Suprapubic skin (tissue), 4 donors: ENCODE measurements at regions not wholly inside any gene's neighbourhood (a gene's known extent, or its start where the extent isn't known, plus 50 kb on each side); places are given as distances from the start of the nearest gene placed in this dataset.

ENCODE experiments used
- DNase-seq, 2 donors: peaks; one replicate each; pipeline ENCODE4 v3.0.0-alpha.2; 2019; ENCODE audit warnings: low spot score in 2 of 2
- H3K27ac ChIP-seq: fragments of 200-600 bp; sonication (generic); one replicate; pipeline ENCODE4 v1.5.1; 2019
- H3K27me3 ChIP-seq: fragments of 200-600 bp; sonication (generic); one replicate; pipeline ENCODE4 v1.5.1; 2019
- H3K36me3 ChIP-seq: fragments of 200-600 bp; sonication (generic); one replicate; pipeline ENCODE4 v1.5.1; 2019
- H3K4me1 ChIP-seq: fragments of 200-600 bp; sonication (generic); one replicate; pipeline ENCODE4 v1.5.1; 2019
- H3K4me3 ChIP-seq: fragments of 200-600 bp; sonication (generic); one replicate; pipeline ENCODE4 v1.5.1; 2019; ENCODE audit warnings: mild to moderate bottlenecking
- H3K9me3 ChIP-seq: fragments of 200-600 bp; sonication (generic); one replicate; pipeline ENCODE4 v1.5.1; 2019
- EP300 ChIP-seq: sonication (generic); formaldehyde crosslinking; IDR thresholded peaks from one replicate; pipeline ENCODE4 v1.6.1; 2017; ENCODE audit warnings: antibody characterized with exemption
- POLR2A ChIP-seq, 2 donors: fragments of 450-650 bp; IDR thresholded peaks; one replicate each; pipeline ENCODE4 v1.6.1; 2017; ENCODE audit warnings: antibody characterized with exemption in 2 of 2, mild to moderate bottlenecking in 2 of 2, moderate library complexity in 2 of 2
- POLR2AphosphoS5 ChIP-seq, 3 donors: sonication (generic); formaldehyde crosslinking; IDR thresholded peaks; one replicate each; pipeline ENCODE4 v1.6.1; 2017; ENCODE audit warnings: antibody characterized with exemption in 3 of 3
- WGBS: methylation state at CpG from one replicate; pipeline ENCODE4 v1.1.5; 2018; 5-methylcytosine and 5-hydroxymethylcytosine counted together
- TF ChIP-seq, protein P1 (sequence below), 2 donors: fragments of 200-600 bp in 1 of 2; fragments of 450-650 bp in 1 of 2; sonication (generic) in 1 of 2; IDR thresholded peaks; one replicate each; pipeline ENCODE4 v1.5.1; 2016 to 2019; ENCODE audit warnings: antibody characterized with exemption in 2 of 2, mild to moderate bottlenecking in 1 of 2, moderate library complexity in 1 of 2

DNA sequence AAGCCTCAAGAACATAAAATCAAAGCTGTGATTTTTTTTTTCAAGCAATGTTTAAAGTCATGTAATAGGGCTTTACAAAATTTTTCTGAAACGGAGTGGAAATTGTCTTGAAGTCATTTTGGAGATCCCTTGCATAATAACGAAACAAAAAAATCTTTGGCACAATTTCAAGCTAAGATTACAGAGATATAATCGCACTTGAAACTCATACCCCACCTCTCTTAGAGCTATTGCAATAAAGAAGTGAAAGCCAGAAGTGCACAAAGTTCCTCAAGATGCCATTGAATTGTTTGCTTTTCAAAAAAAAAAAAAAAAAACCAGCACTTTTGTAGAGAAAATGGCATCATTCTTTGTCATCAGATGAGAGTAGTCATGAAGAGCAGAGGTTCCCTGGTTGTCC, 152.3 kb downstream of the PAX3 start:
- no peak for DNase-seq
- H3K27ac ChIP-seq, result no peak overlapping the region
- TF ChIP-seq POLR2A (IDR thresholded peaks at IDR 0.05), result no peak
- TF ChIP-seq EP300, result no peak
- TF ChIP-seq POLR2AphosphoS5 (IDR thresholded peaks at IDR 0.05), result no peak
- TF ChIP-seq, protein P1, sequence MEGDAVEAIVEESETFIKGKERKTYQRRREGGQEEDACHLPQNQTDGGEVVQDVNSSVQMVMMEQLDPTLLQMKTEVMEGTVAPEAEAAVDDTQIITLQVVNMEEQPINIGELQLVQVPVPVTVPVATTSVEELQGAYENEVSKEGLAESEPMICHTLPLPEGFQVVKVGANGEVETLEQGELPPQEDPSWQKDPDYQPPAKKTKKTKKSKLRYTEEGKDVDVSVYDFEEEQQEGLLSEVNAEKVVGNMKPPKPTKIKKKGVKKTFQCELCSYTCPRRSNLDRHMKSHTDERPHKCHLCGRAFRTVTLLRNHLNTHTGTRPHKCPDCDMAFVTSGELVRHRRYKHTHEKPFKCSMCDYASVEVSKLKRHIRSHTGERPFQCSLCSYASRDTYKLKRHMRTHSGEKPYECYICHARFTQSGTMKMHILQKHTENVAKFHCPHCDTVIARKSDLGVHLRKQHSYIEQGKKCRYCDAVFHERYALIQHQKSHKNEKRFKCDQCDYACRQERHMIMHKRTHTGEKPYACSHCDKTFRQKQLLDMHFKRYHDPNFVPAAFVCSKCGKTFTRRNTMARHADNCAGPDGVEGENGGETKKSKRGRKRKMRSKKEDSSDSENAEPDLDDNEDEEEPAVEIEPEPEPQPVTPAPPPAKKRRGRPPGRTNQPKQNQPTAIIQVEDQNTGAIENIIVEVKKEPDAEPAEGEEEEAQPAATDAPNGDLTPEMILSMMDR (IDR thresholded peaks at IDR 0.05), result no peak
- WGBS, result 28% methylated on average over 3 of the region's 3 CpGs
- no peaks in the 10 kb centered on the region for H3K9me3 ChIP-seq
- H3K4me1 ChIP-seq, result no peaks in the 10 kb centered on the region
- H3K4me3 ChIP-seq, result no peak overlapping the region
- no peaks in the 10 kb centered on the region for H3K36me3 ChIP-seq
- peaks cover 3% of the 10 kb centered on the region for H3K27me3 ChIP-seq

DNA sequence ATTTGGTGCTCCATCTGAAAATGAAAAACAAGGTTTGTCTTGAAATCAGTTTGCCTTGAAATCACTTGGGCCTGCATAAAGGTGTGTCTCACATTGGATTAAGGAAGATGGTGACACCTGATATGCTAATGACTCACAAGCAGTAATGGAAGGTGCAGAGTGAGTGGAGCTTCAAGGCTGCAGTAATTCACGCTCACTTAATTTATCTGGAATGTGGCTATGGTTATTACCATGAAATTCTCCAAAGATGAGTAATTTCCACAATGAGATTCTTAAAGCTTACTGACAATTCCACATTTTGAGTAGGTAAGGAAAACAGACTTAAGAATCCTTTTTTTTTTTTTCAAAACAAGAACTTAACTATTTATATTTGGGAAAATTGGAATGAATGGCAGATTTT, 156.8 kb downstream of the PAX3 start:
- WGBS, result 58% methylated on average over 1 of the region's 1 CpG
- Histone ChIP-seq H3K27me3 (peaks cover 3% of the 10 kb centered on the region), H3K36me3 (no peaks in the 10 kb centered on the region), H3K9me3 (no peaks in the 10 kb centered on the region), H3K27ac (no peak overlapping the region), H3K4me1 (no peaks in the 10 kb centered on the region), H3K4me3 (no peak overlapping the region)
- no peak for DNase-seq
- TF ChIP-seq POLR2AphosphoS5 (IDR thresholded peaks at IDR 0.05) (no peak), POLR2A (IDR thresholded peaks at IDR 0.05) (no peak), EP300 (no peak)
- TF ChIP-seq, protein P1 (IDR thresholded peaks at IDR 0.05), result no peak

DNA sequence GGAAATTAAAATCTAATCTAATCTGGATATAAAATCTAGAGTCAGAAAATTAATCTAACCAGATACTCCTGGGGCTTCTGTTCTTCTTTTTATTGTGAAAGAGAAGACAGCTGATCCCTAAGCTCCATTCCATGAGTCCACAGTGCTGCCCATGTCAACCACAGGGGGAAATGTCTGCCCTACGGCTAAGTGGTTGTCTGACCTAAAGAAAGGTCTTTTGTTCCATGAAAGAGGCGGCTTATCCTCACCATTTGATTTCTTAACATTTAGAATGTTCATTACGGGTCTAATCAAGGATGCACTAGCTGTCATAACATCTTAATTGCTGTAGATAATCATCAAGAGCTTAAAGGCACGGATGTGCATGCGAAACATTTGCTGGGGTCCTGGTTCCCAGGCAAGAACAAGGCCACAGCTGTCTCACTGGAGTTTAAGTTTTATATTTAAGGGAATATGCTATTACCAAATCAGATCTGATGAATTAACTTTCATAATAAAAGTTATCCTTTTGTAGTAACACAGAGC, 162.6 kb downstream of the PAX3 start:
- H3K27me3 ChIP-seq, result no peaks in the 10 kb centered on the region
- H3K27ac ChIP-seq, result no peak overlapping the region
- no peak for TF ChIP-seq POLR2AphosphoS5 (IDR thresholded peaks at IDR 0.05)
- TF ChIP-seq, protein P1 (IDR thresholded peaks at IDR 0.05), result no peak
- no peak for TF ChIP-seq EP300
- TF ChIP-seq POLR2A (IDR thresholded peaks at IDR 0.05), result no peak
- H3K4me1 ChIP-seq, result no peaks in the 10 kb centered on the region
- no peaks in the 10 kb centered on the region for H3K9me3 ChIP-seq
- no peak overlapping the region for H3K4me3 ChIP-seq
- WGBS, result 52% methylated on average over 5 of the region's 5 CpGs
- no peaks in the 10 kb centered on the region for H3K36me3 ChIP-seq
- DNase-seq, result no peak

DNA sequence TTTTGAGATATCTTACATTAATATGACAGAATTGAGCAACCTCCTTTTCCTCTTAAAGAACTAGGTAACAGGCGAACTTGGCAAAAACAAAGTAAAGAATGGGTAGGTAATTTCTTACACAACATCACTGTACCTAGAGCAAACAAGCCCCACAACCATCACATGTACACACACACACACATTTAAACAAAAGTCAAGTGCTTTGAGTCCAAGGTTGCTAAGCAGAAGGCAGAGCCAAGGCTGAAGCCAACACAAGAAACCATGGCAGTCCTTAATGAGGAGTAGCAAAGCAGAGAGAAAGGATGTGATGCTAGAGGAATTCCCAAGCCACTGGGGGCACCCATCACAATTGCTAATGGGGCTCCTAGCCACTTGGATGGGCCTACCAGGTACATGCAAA, 164.1 kb downstream of the PAX3 start:
- WGBS, result 98% methylated on average over 1 of the region's 1 CpG
- no peaks in the 10 kb centered on the region for H3K36me3 ChIP-seq
- no peaks in the 10 kb centered on the region for H3K9me3 ChIP-seq
- H3K27me3 ChIP-seq, result no peaks in the 10 kb centered on the region
- TF ChIP-seq POLR2AphosphoS5 (IDR thresholded peaks at IDR 0.05) (no peak), POLR2A (IDR thresholded peaks at IDR 0.05) (no peak), EP300 (no peak)
- TF ChIP-seq, protein P1 (IDR thresholded peaks at IDR 0.05), result no peak
- no peak overlapping the region for H3K4me3 ChIP-seq
- no peak for DNase-seq
- no peak overlapping the region for H3K27ac ChIP-seq
- H3K4me1 ChIP-seq, result no peaks in the 10 kb centered on the region

DNA sequence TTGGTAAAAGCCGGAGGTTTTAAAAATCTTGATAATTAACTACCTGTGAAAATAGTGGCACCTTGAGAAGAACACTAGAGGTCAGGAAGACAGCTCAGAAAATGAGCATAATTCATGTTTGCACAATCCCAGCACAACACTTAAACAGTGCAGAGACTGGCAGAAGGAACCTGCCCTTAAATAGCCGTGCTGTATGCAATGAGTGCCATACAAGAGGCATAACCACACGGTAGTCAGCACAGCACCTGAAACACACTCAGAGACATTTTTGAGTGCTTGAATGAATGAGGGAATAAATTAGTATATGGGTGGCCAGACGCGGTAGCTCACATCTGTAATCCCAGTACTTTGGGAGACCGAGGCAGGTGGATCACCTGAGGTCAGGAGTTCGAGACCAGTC, 164.9 kb downstream of the PAX3 start:
- H3K27ac ChIP-seq, result no peak overlapping the region
- TF ChIP-seq POLR2A (IDR thresholded peaks at IDR 0.05), result no peak
- no peak for TF ChIP-seq EP300
- TF ChIP-seq, protein P1 (IDR thresholded peaks at IDR 0.05), result no peak
- no peak for TF ChIP-seq POLR2AphosphoS5 (IDR thresholded peaks at IDR 0.05)
- H3K4me1 ChIP-seq, result no peaks in the 10 kb centered on the region
- DNase-seq, result no peak
- no peaks in the 10 kb centered on the region for H3K9me3 ChIP-seq
- 91% methylated on average over 7 of the region's 7 CpGs for WGBS
- H3K27me3 ChIP-seq, result no peaks in the 10 kb centered on the region
- H3K36me3 ChIP-seq, result no peaks in the 10 kb centered on the region
- H3K4me3 ChIP-seq, result no peak overlapping the region
